OCI-LY1 (cell line): ENCODE measurements at regions not wholly inside any gene's neighbourhood (a gene's known extent, or its start where the extent isn't known, plus 50 kb on each side); places are given as distances from the start of the nearest gene placed in this dataset.

Experiments used
- H2AFZ ChIP-seq: fragments of 200-600 bp; sonication (generic), shearing (Covaris generic); 2 replicates; pipeline ENCODE4 v1.6.0; 2014; ENCODE audit warnings: antibody characterized with exemption, mild to moderate bottlenecking, low read length
- H3F3A ChIP-seq: fragments of 200-600 bp; sonication (generic), shearing (Covaris generic); 2 replicates; pipeline ENCODE4 v1.6.0; 2014; ENCODE audit warnings: mild to moderate bottlenecking, antibody characterized with exemption, low read length, moderate library complexity; ENCODE audit not compliant: insufficient read depth
- H3K27ac ChIP-seq: fragments of 200-600 bp; sonication (generic); 2 replicates; pipeline ENCODE4 v1.5.1; 2014; ENCODE audit warnings: low read length, mixed run types, mild to moderate bottlenecking, low read depth; ENCODE audit not compliant: poor library complexity, severe bottlenecking
- H3K27me3 ChIP-seq: fragments of 200-600 bp; sonication (generic); 2 replicates; pipeline ENCODE4 v1.6.0; 2014; ENCODE audit warnings: antibody characterized with exemption, mild to moderate bottlenecking, low read length, moderate library complexity; ENCODE audit not compliant: insufficient read depth
- H3K36me3 ChIP-seq: fragments of 200-600 bp; sonication (generic); 2 replicates; pipeline ENCODE4 v1.6.1; 2014; ENCODE audit warnings: mild to moderate bottlenecking, antibody characterized with exemption, low read length, moderate library complexity, mixed read lengths; ENCODE audit not compliant: insufficient read depth
- H3K4me1 ChIP-seq: fragments of 200-600 bp; sonication (generic); 2 replicates; pipeline ENCODE4 v1.5.1; 2014; ENCODE audit warnings: mild to moderate bottlenecking, low read length, moderate library complexity; ENCODE audit not compliant: insufficient read depth, severe bottlenecking
- H3K4me2 ChIP-seq: fragments of 200-600 bp; sonication (generic), shearing (Covaris generic); 2 replicates; pipeline ENCODE4 v1.6.1; 2014; ENCODE audit warnings: low read length
- H3K4me3 ChIP-seq: fragments of 200-600 bp; sonication (generic); 2 replicates; pipeline ENCODE4 v1.5.1; 2014; ENCODE audit warnings: low read length, low read depth, mild to moderate bottlenecking, mixed read lengths; ENCODE audit not compliant: poor library complexity, severe bottlenecking
- H3K79me2 ChIP-seq: fragments of 200-600 bp; shearing (Covaris generic); 2 replicates; pipeline ENCODE4 v1.6.1; 2016; ENCODE audit warnings: mixed run types, low read length, mixed read lengths; ENCODE audit not compliant: insufficient read depth
- H3K9ac ChIP-seq: fragments of 200-600 bp; sonication (generic), shearing (Covaris generic); 2 replicates; pipeline ENCODE4 v1.6.1; 2014; ENCODE audit warnings: mild to moderate bottlenecking, low read length, mixed read lengths
- H3K9me2 ChIP-seq: fragments of 200-600 bp; sonication (generic), shearing (Covaris generic); 2 replicates; pipeline ENCODE4 v1.6.1; 2014; ENCODE audit warnings: low read depth, mild to moderate bottlenecking, low read length, mixed read lengths
- H3K9me3 ChIP-seq: fragments of 200-600 bp; shearing (Covaris generic); 2 replicates; pipeline ENCODE4 v1.6.1; 2014; ENCODE audit warnings: low read length, mixed read lengths
- H4K20me1 ChIP-seq: fragments of 200-600 bp; sonication (generic), shearing (Covaris generic); 2 replicates; pipeline ENCODE4 v1.6.0; 2016; ENCODE audit warnings: mild to moderate bottlenecking, low read length; ENCODE audit not compliant: insufficient read depth
- CTCF ChIP-seq: fragments of 200-600 bp; sonication (generic), shearing (Covaris generic); IDR thresholded peaks from 2 replicates; pipeline ENCODE4 v1.5.1; 2017; ENCODE audit warnings: mild to moderate bottlenecking, antibody characterized with exemption, low read length, moderate library complexity, mixed read lengths
- EZH2 ChIP-seq: fragments of 200-600 bp; sonication (generic), shearing (Covaris generic); IDR thresholded peaks from 2 replicates; pipeline ENCODE4 v1.8.0; 2017; ENCODE audit warnings: borderline replicate concordance, mixed run types, mild to moderate bottlenecking, antibody characterized with exemption, low read length, moderate library complexity, mixed read lengths

GRCh38 chr7:41786944-41787343 is 84.1 kb upstream of the INHBA start:
- H3K36me3 ChIP-seq = no peaks in the 10 kb centered on the region
- TF ChIP-seq EZH2 (no peak), CTCF (no peak)
- H3K9me3 ChIP-seq = no peaks in the 10 kb centered on the region
- no peak overlapping the region for H3K4me2 ChIP-seq
- H2AFZ ChIP-seq = no peak overlapping the region
- H3K9ac ChIP-seq = no peak overlapping the region
- no peaks in the 10 kb centered on the region for H3K4me1 ChIP-seq
- no peaks in the 10 kb centered on the region for H4K20me1 ChIP-seq
- H3K27ac ChIP-seq = no peak overlapping the region
- H3F3A ChIP-seq = no peaks in the 10 kb centered on the region
- H3K4me3 ChIP-seq = no peak overlapping the region
- no peaks in the 10 kb centered on the region for H3K9me2 ChIP-seq
- no peaks in the 10 kb centered on the region for H3K27me3 ChIP-seq
- no peaks in the 10 kb centered on the region for H3K79me2 ChIP-seq

GRCh38 chr7:41786404-41786803 is 83.5 kb upstream of the INHBA start:
- H2AFZ ChIP-seq = no peak overlapping the region
- no peaks in the 10 kb centered on the region for H3F3A ChIP-seq

GRCh38 chr7:41785840-41786239 is 83.0 kb upstream of the INHBA start:
- H3K9ac ChIP-seq = no peak overlapping the region
- no peaks in the 10 kb centered on the region for H3K9me2 ChIP-seq
- TF ChIP-seq EZH2 (no peak), CTCF (no peak)
- no peaks in the 10 kb centered on the region for H3K79me2 ChIP-seq
- no peaks in the 10 kb centered on the region for H3K9me3 ChIP-seq
- H4K20me1 ChIP-seq = no peaks in the 10 kb centered on the region
- H3F3A ChIP-seq = no peaks in the 10 kb centered on the region
- no peak overlapping the region for H3K4me3 ChIP-seq
- H3K4me2 ChIP-seq = no peak overlapping the region
- H2AFZ ChIP-seq = no peak overlapping the region
- H3K36me3 ChIP-seq = no peaks in the 10 kb centered on the region
- H3K27me3 ChIP-seq = no peaks in the 10 kb centered on the region
- no peak overlapping the region for H3K27ac ChIP-seq
- no peaks in the 10 kb centered on the region for H3K4me1 ChIP-seq

More at GRCh38 chr7:41786404-41786803, 83.5 kb upstream of the INHBA start:
- H3K27me3 ChIP-seq = no peaks in the 10 kb centered on the region
- H3K9ac ChIP-seq = no peak overlapping the region
- no peaks in the 10 kb centered on the region for H3K4me1 ChIP-seq
- no peak overlapping the region for H3K27ac ChIP-seq
- H3K9me2 ChIP-seq = no peaks in the 10 kb centered on the region
- H3K9me3 ChIP-seq = no peaks in the 10 kb centered on the region
- H4K20me1 ChIP-seq = no peaks in the 10 kb centered on the region
- H3K4me2 ChIP-seq = no peak overlapping the region
- no peaks in the 10 kb centered on the region for H3K79me2 ChIP-seq
- no peaks in the 10 kb centered on the region for H3K36me3 ChIP-seq
- TF ChIP-seq EZH2 = no peak
- no peak for TF ChIP-seq CTCF
- H3K4me3 ChIP-seq = no peak overlapping the region
